MM.1S (cell line): ENCODE measurements at regions not wholly inside any gene's neighbourhood (a gene's known extent, or its start where the extent isn't known, plus 50 kb on each side); places are given as distances from the start of the nearest gene placed in this dataset.

Experiments
- DNase-seq: peaks from one replicate; pipeline ENCODE4 v3.0.0-alpha.2; 2015
- H2AFZ ChIP-seq: fragments of 300-600 bp; sonication (generic); 2 replicates; pipeline ENCODE4 v1.6.0; 2016; ENCODE audit warnings: antibody characterized with exemption, low read length
- H3F3A ChIP-seq: fragments of 300-600 bp; sonication (generic); 2 replicates; pipeline ENCODE4 v1.6.1; 2016; ENCODE audit warnings: mild to moderate bottlenecking, antibody characterized with exemption, low read length, moderate library complexity, mixed read lengths; ENCODE audit not compliant: insufficient read depth
- H3K27ac ChIP-seq: fragments of 300-600 bp; sonication (generic); 2 replicates; pipeline ENCODE4 v1.5.1; 2016; ENCODE audit warnings: mild to moderate bottlenecking, low read length
- H3K27me3 ChIP-seq: fragments of 300-600 bp; sonication (generic); replicated peaks from 2 replicates; pipeline ENCODE4 v1.6.0; 2016; ENCODE audit warnings: low read length; ENCODE audit not compliant: insufficient read depth
- H3K36me3 ChIP-seq: fragments of 300-600 bp; sonication (generic); replicated peaks from 2 replicates; pipeline ENCODE4 v1.6.1; 2016; ENCODE audit warnings: mild to moderate bottlenecking, low read length, mixed read lengths; ENCODE audit not compliant: insufficient read depth
- H3K4me1 ChIP-seq: fragments of 300-600 bp; sonication (generic); 2 replicates; pipeline ENCODE4 v1.6.1; 2016; ENCODE audit warnings: low read length, mixed read lengths
- H3K4me2 ChIP-seq: fragments of 300-600 bp; sonication (generic); 2 replicates; pipeline ENCODE4 v1.6.0; 2016; ENCODE audit warnings: low read depth, low read length
- H3K4me3 ChIP-seq: fragments of 300-600 bp; sonication (generic); 2 replicates; pipeline ENCODE4 v1.5.1; 2016; ENCODE audit warnings: low read length, mixed read lengths
- H3K79me2 ChIP-seq: fragments of 300-600 bp; sonication (generic); 2 replicates; pipeline ENCODE4 v1.6.1; 2016; ENCODE audit warnings: mixed run types, low read length, mixed read lengths
- H3K9ac ChIP-seq: fragments of 300-600 bp; sonication (generic); 2 replicates; pipeline ENCODE4 v1.6.1; 2016; ENCODE audit warnings: low read length, mixed read lengths
- H3K9me2 ChIP-seq: fragments of 300-600 bp; sonication (generic); replicated peaks from 2 replicates; pipeline ENCODE4 v1.6.1; 2016; ENCODE audit warnings: mild to moderate bottlenecking, low read length, mixed read lengths; ENCODE audit not compliant: insufficient read depth
- H3K9me3 ChIP-seq: fragments of 300-600 bp; sonication (generic); replicated peaks from 2 replicates; pipeline ENCODE4 v1.6.1; 2016; ENCODE audit warnings: mild to moderate bottlenecking, low read length, mixed read lengths; ENCODE audit not compliant: insufficient read depth
- H4K20me1 ChIP-seq: fragments of 300-600 bp; sonication (generic); 2 replicates; pipeline ENCODE4 v1.6.1; 2016; ENCODE audit warnings: mild to moderate bottlenecking, low read length, moderate library complexity, mixed read lengths; ENCODE audit not compliant: insufficient read depth
- CTCF ChIP-seq: fragments of 300-600 bp; sonication (generic); IDR thresholded peaks from 2 replicates; pipeline ENCODE4 v1.5.1; 2016; ENCODE audit warnings: antibody characterized with exemption, low read length, mixed read lengths
- EZH2 ChIP-seq: fragments of 300-600 bp; sonication (generic); optimal IDR thresholded peaks from 2 replicates; pipeline ENCODE3; 2017; ENCODE audit warnings: low read depth, mild to moderate bottlenecking, antibody characterized with exemption, low read length, mixed read lengths
- EZH2phosphoT487 ChIP-seq: fragments of 300-600 bp; sonication (generic); IDR thresholded peaks from 2 replicates; pipeline ENCODE4 v1.6.1; 2018; ENCODE audit warnings: antibody characterized with exemption, low read length

- no peaks in the 10 kb centered on the region for H3K9me2 ChIP-seq
- no peak overlapping the region for H3K4me3 ChIP-seq
- H3K9ac ChIP-seq: no peak overlapping the region
- no peak overlapping the region for H3K4me2 ChIP-seq
- H3K9me3 ChIP-seq: no peaks in the 10 kb centered on the region
- H3K4me1 ChIP-seq: no peaks in the 10 kb centered on the region
- H3K79me2 ChIP-seq: no peaks in the 10 kb centered on the region
- TF ChIP-seq EZH2phosphoT487: no peak
- TF ChIP-seq CTCF: no peak
- TF ChIP-seq EZH2: no peak
- no peak overlapping the region for H3K27ac ChIP-seq
- DNase-seq: no peak
- no peak overlapping the region for H2AFZ ChIP-seq
- H3K36me3 ChIP-seq: no peaks in the 10 kb centered on the region
- H4K20me1 ChIP-seq: no peaks in the 10 kb centered on the region
- no peaks in the 10 kb centered on the region for H3K27me3 ChIP-seq
- H3F3A ChIP-seq: no peaks in the 10 kb centered on the region
Measured at GRCh38 chr1:55735106-55735505, 519.9 kb upstream of the USP24 start.

GRCh38 chr1:55726994-55727393 lies 511.8 kb upstream of the USP24 start:
- Histone ChIP-seq H3K9me3 (no peaks in the 10 kb centered on the region), H3K4me1 (no peaks in the 10 kb centered on the region), H3K36me3 (no peaks in the 10 kb centered on the region), H3K27me3 (no peaks in the 10 kb centered on the region), H4K20me1 (no peaks in the 10 kb centered on the region), H2AFZ (no peak overlapping the region), H3F3A (no peaks in the 10 kb centered on the region), H3K4me2 (no peak overlapping the region), H3K9ac (no peak overlapping the region), H3K79me2 (no peaks in the 10 kb centered on the region), H3K9me2 (no peaks in the 10 kb centered on the region), H3K27ac (no peak overlapping the region), H3K4me3 (no peak overlapping the region)
- TF ChIP-seq EZH2phosphoT487 (no peak), CTCF (no peak), EZH2 (no peak)
- DNase-seq: no peak

- DNase-seq: no peak
- Histone ChIP-seq H3K4me2 (no peak overlapping the region), H3K9ac (no peak overlapping the region), H3K36me3 (no peaks in the 10 kb centered on the region), H3K9me2 (no peaks in the 10 kb centered on the region), H3K27ac (no peak overlapping the region), H3K79me2 (no peaks in the 10 kb centered on the region), H3F3A (no peaks in the 10 kb centered on the region), H3K4me1 (no peaks in the 10 kb centered on the region), H3K9me3 (no peaks in the 10 kb centered on the region), H3K4me3 (no peak overlapping the region), H3K27me3 (no peaks in the 10 kb centered on the region), H2AFZ (no peak overlapping the region), H4K20me1 (no peaks in the 10 kb centered on the region)
- TF ChIP-seq EZH2phosphoT487 (no peak), EZH2 (no peak), CTCF (no peak)
Measured at GRCh38 chr1:55725378-55725777, 510.2 kb upstream of the USP24 start.
